SK-N-SH (cell line): ENCODE measurements at regions not wholly inside any gene's neighbourhood (a gene's known extent, or its start where the extent isn't known, plus 50 kb on each side); places are given as distances from the start of the nearest gene placed in this dataset.

ENCODE experiments used
- CTCF ChIA-PET: fragments of 300-600, 350-600 bp; formaldehyde crosslinking; extraction: SDS; loops from one replicate; lab custom pipeline; 2021; lab: Yijun Ruan, JAX
- POLR2A ChIA-PET: fragments of 350-600 bp; sonication (Branson Sonifier 250); formaldehyde crosslinking; extraction: SDS; loops from one replicate; lab custom pipeline; 2020; ENCODE audit warnings: antibody characterized with exemption, inconsistent platforms; lab: Yijun Ruan, JAX
- DNase-seq: peaks from one replicate; pipeline ENCODE4 v3.0.0; 2012
- H2AFZ ChIP-seq: fragments of 200-600 bp; sonication (generic); 2 replicates; pipeline ENCODE4 v1.8.1; 2016; ENCODE audit warnings: antibody characterized with exemption, mild to moderate bottlenecking, low read depth
- H3F3A ChIP-seq: fragments of 200-600 bp; sonication (generic); replicated peaks from 2 replicates; pipeline ENCODE3; 2016; ENCODE audit warnings: antibody characterized with exemption, mild to moderate bottlenecking; ENCODE audit not compliant: insufficient read depth
- H3K27ac ChIP-seq, 2 experiments: fragments of 200-500 bp in 1 of 2; fragments of 200-600 bp in 1 of 2; sonication (Bioruptor generic) in 1 of 2; sonication (generic), shearing (Covaris generic) in 1 of 2; 2 replicates each; pipeline versions ENCODE4 v1.5.1 to v1.6.1; 2014 to 2016; ENCODE audit warnings: low read depth in 2 of 2, inconsistent platforms in 1 of 2, low read length in 1 of 2, mild to moderate bottlenecking in 1 of 2, mixed read lengths in 1 of 2
- H3K27me3 ChIP-seq: fragments of 200-600 bp; sonication (generic), shearing (Covaris generic); 2 replicates; pipeline ENCODE4 v1.6.1; 2016; ENCODE audit warnings: mixed run types; ENCODE audit not compliant: insufficient read depth
- H3K36me3 ChIP-seq, 2 experiments: fragments of 200-500 bp in 1 of 2; fragments of 200-600 bp in 1 of 2; sonication (Bioruptor generic) in 1 of 2; sonication (generic) in 1 of 2; replicated peaks in 1 of 2; 2 replicates each; pipeline versions ENCODE3 to v1.5.1; 2014 to 2016; ENCODE audit warnings: low read length in 1 of 2, mild to moderate bottlenecking in 1 of 2; ENCODE audit not compliant: insufficient read depth in 2 of 2, control insufficient read depth in 1 of 2
- H3K4me1 ChIP-seq, 2 experiments: fragments of 200-500 bp in 1 of 2; fragments of 200-600 bp in 1 of 2; sonication (Bioruptor generic) in 1 of 2; sonication (generic), shearing (Covaris generic) in 1 of 2; 2 replicates each; pipeline versions ENCODE4 v1.5.1 to v1.6.1; 2014 to 2016; ENCODE audit warnings: low read depth in 1 of 2, low read length in 1 of 2, mixed run types in 1 of 2; ENCODE audit not compliant: insufficient read depth in 2 of 2, control insufficient read depth in 1 of 2
- H3K4me2 ChIP-seq: fragments of 200-600 bp; sonication (generic), shearing (Covaris generic); 2 replicates; pipeline ENCODE4 v1.6.1; 2017; ENCODE audit warnings: mixed run types
- H3K4me3 ChIP-seq, 2 experiments: fragments of 200-500 bp in 1 of 2; fragments of 200-600 bp in 1 of 2; sonication (Bioruptor generic) in 1 of 2; sonication (generic), shearing (Covaris generic) in 1 of 2; 2 replicates each; pipeline versions ENCODE4 v1.5.1 to v1.8.1; 2014 to 2016; ENCODE audit warnings: low read depth in 2 of 2, inconsistent platforms in 1 of 2, low read length in 1 of 2, mild to moderate bottlenecking in 1 of 2, mixed read lengths in 1 of 2, moderate library complexity in 1 of 2
- H3K79me2 ChIP-seq: fragments of 200-600 bp; sonication (generic); 2 replicates; pipeline ENCODE4 v1.8.1; 2017; ENCODE audit warnings: mild to moderate bottlenecking; ENCODE audit not compliant: insufficient read depth
- H3K9ac ChIP-seq: fragments of 200-600 bp; sonication (generic); 2 replicates; pipeline ENCODE4 v1.6.1; 2017; ENCODE audit warnings: mixed run types
- H3K9me2 ChIP-seq: fragments of 200-600 bp; sonication (generic); 2 replicates; pipeline ENCODE4 v1.6.1; 2017; ENCODE audit warnings: mixed run types
- H3K9me3 ChIP-seq: fragments of 200-600 bp; sonication (generic); 2 replicates; pipeline ENCODE4 v1.6.1; 2017; ENCODE audit warnings: mixed run types, mild to moderate bottlenecking, moderate library complexity
- H4K20me1 ChIP-seq: fragments of 200-600 bp; sonication (generic); 2 replicates; pipeline ENCODE4 v1.6.1; 2017; ENCODE audit warnings: mild to moderate bottlenecking, mixed run types; ENCODE audit not compliant: insufficient read depth
- CHD2 ChIP-seq: fragments of 150-350 bp; IDR thresholded peaks from 2 replicates; pipeline ENCODE4 v1.6.1; 2018; ENCODE audit warnings: low read length; ENCODE audit not compliant: partially characterized antibody
- CTCF ChIP-seq: fragments of 200-600 bp; sonication (generic); IDR thresholded peaks from 2 replicates; pipeline ENCODE4 v1.6.1; 2017; ENCODE audit warnings: antibody characterized with exemption, mild to moderate bottlenecking, moderate library complexity
- ELF1 ChIP-seq: IDR thresholded peaks from 2 replicates; pipeline ENCODE4 v1.4.0; 2012
- GATA2 ChIP-seq: sonication (generic); formaldehyde crosslinking; IDR thresholded peaks from 2 replicates; pipeline ENCODE4 v1.5.0; 2020; ENCODE audit warnings: mild to moderate bottlenecking, missing genetic modification reagents
- MEF2A ChIP-seq: IDR thresholded peaks from 2 replicates; pipeline ENCODE4 v1.4.0; 2012; ENCODE audit warnings: low read depth, borderline replicate concordance
- NFIC ChIP-seq: IDR thresholded peaks from 2 replicates; pipeline ENCODE4 v1.4.0; 2012; ENCODE audit warnings: borderline replicate concordance
- POLR2AphosphoS5 ChIP-seq: IDR thresholded peaks from 2 replicates; pipeline ENCODE4 v1.6.1; 2012; ENCODE audit warnings: low read depth, low read length
- RCOR1 ChIP-seq: fragments of 150-350 bp; IDR thresholded peaks from 2 replicates; pipeline ENCODE4 v1.6.1; 2017; ENCODE audit warnings: antibody characterized with exemption, low read length
- RFX5 ChIP-seq: IDR thresholded peaks from 2 replicates; pipeline ENCODE4 v1.6.1; 2012; ENCODE audit warnings: mild to moderate bottlenecking, improper control_type of control experiment, low read length
- SIN3A ChIP-seq: IDR thresholded peaks from 2 replicates; pipeline ENCODE4 v1.6.1; 2012; ENCODE audit warnings: low read depth, mild to moderate bottlenecking, low read length, moderate library complexity, borderline replicate concordance
- TAF1 ChIP-seq: IDR thresholded peaks from 2 replicates; pipeline ENCODE4 v1.6.1; 2012; ENCODE audit warnings: low read depth, mild to moderate bottlenecking, low read length, moderate library complexity, borderline replicate concordance
- USF1 ChIP-seq: IDR thresholded peaks from 2 replicates; pipeline ENCODE4 v1.4.0; 2012; ENCODE audit warnings: low read depth, borderline replicate concordance
- YY1 ChIP-seq: IDR thresholded peaks from 2 replicates; pipeline ENCODE4 v1.4.0; 2012; ENCODE audit warnings: low read depth, mild to moderate bottlenecking
- WGBS: methylation state at CpG from one replicate; pipeline ENCODE4 v1.1.6; 2017; ENCODE audit warnings: low lambda C conversion rate; 5-methylcytosine and 5-hydroxymethylcytosine counted together
- TF ChIP-seq, protein P1 (sequence below): IDR thresholded peaks from 2 replicates; pipeline ENCODE4 v1.4.0; 2012; ENCODE audit warnings: low read depth
- TF ChIP-seq, protein P2 (sequence below): IDR thresholded peaks from 2 replicates; pipeline ENCODE4; 2012
- TF ChIP-seq, protein P3 (sequence below): fragments of 150-350 bp; IDR thresholded peaks from 2 replicates; pipeline ENCODE4 v1.6.1; 2016; ENCODE audit warnings: mild to moderate bottlenecking, low read depth, low read length
- TF ChIP-seq, protein P4 (sequence below): IDR thresholded peaks from 2 replicates; pipeline ENCODE4 v1.6.1; 2012; ENCODE audit warnings: mild to moderate bottlenecking, low read depth, low read length, moderate library complexity

GRCh38 chr16:47905771-47906170, 250.0 kb downstream of the ABCC12 start:
- H3F3A ChIP-seq, result no peaks in the 10 kb centered on the region
- no peak overlapping the region for H3K4me2 ChIP-seq
- no peaks in the 10 kb centered on the region for H3K9me2 ChIP-seq
- H3K79me2 ChIP-seq, result no peaks in the 10 kb centered on the region
- TF ChIP-seq, protein P1, sequence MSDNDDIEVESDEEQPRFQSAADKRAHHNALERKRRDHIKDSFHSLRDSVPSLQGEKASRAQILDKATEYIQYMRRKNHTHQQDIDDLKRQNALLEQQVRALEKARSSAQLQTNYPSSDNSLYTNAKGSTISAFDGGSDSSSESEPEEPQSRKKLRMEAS, result no peak
- TF ChIP-seq GATA2 (CRISPR knock-in tag) (no peak), CHD2 (no peak), RCOR1 (no peak), USF1 (no peak), MEF2A (no peak)
- H3K36me3 ChIP-seq, result no peaks in the 10 kb centered on the region
- ChIA-PET POLR2A (no interaction called here), CTCF (interaction anchor here (1.4 kb wide), 1 partner anchor 762 kb away, joined by 4 read pairs; the partner anchor contains the start of gene NETO2)
- WGBS, result 20% methylated on average over 3 of the region's 3 CpGs
- DNase-seq, result no peak
- H2AFZ ChIP-seq, result no peak overlapping the region
- H3K9me3 ChIP-seq, result no peaks in the 10 kb centered on the region
- H3K4me1 ChIP-seq, result no peaks in the 10 kb centered on the region
- no peaks in the 10 kb centered on the region for H4K20me1 ChIP-seq
- H3K27me3 ChIP-seq, result no peaks in the 10 kb centered on the region
- H3K27ac ChIP-seq, result no peak overlapping the region
- H3K9ac ChIP-seq, result no peak overlapping the region
- no peak overlapping the region for H3K4me3 ChIP-seq

GRCh38 chr16:47904691-47905090, 251.1 kb downstream of the ABCC12 start:
- Histone ChIP-seq H3K27me3 (no peaks in the 10 kb centered on the region), H3K27ac (no peak overlapping the region), H3K4me1 (no peaks in the 10 kb centered on the region), H3F3A (no peaks in the 10 kb centered on the region), H4K20me1 (no peaks in the 10 kb centered on the region), H3K4me2 (no peak overlapping the region), H2AFZ (no peak overlapping the region), H3K9me3 (no peaks in the 10 kb centered on the region), H3K79me2 (no peaks in the 10 kb centered on the region), H3K4me3 (no peak overlapping the region), H3K9me2 (no peaks in the 10 kb centered on the region), H3K9ac (no peak overlapping the region), H3K36me3 (no peaks in the 10 kb centered on the region)
- 60% methylated on average over 6 of the region's 6 CpGs for WGBS
- POLR2A ChIA-PET, result no interaction called here
- no peak for DNase-seq
- CTCF ChIA-PET, result interaction anchor here (1.4 kb wide), 1 partner anchor 761 kb away, joined by 4 read pairs; the partner anchor contains the start of gene NETO2
- TF ChIP-seq NFIC, result no peak
- TF ChIP-seq YY1, result no peak
- TF ChIP-seq, protein P1, result no peak
- no peak for TF ChIP-seq MEF2A
- TF ChIP-seq, protein P2, sequence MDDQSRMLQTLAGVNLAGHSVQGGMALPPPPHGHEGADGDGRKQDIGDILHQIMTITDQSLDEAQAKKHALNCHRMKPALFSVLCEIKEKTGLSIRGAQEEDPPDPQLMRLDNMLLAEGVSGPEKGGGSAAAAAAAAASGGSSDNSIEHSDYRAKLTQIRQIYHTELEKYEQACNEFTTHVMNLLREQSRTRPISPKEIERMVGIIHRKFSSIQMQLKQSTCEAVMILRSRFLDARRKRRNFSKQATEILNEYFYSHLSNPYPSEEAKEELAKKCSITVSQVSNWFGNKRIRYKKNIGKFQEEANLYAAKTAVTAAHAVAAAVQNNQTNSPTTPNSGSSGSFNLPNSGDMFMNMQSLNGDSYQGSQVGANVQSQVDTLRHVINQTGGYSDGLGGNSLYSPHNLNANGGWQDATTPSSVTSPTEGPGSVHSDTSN, result no peak
- TF ChIP-seq, protein P3, sequence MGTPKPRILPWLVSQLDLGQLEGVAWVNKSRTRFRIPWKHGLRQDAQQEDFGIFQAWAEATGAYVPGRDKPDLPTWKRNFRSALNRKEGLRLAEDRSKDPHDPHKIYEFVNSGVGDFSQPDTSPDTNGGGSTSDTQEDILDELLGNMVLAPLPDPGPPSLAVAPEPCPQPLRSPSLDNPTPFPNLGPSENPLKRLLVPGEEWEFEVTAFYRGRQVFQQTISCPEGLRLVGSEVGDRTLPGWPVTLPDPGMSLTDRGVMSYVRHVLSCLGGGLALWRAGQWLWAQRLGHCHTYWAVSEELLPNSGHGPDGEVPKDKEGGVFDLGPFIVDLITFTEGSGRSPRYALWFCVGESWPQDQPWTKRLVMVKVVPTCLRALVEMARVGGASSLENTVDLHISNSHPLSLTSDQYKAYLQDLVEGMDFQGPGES, result no peak
- no peak for TF ChIP-seq ELF1
- TF ChIP-seq SIN3A, result no peak
- TF ChIP-seq USF1, result no peak
- no peak for TF ChIP-seq TAF1
- TF ChIP-seq, protein P4, sequence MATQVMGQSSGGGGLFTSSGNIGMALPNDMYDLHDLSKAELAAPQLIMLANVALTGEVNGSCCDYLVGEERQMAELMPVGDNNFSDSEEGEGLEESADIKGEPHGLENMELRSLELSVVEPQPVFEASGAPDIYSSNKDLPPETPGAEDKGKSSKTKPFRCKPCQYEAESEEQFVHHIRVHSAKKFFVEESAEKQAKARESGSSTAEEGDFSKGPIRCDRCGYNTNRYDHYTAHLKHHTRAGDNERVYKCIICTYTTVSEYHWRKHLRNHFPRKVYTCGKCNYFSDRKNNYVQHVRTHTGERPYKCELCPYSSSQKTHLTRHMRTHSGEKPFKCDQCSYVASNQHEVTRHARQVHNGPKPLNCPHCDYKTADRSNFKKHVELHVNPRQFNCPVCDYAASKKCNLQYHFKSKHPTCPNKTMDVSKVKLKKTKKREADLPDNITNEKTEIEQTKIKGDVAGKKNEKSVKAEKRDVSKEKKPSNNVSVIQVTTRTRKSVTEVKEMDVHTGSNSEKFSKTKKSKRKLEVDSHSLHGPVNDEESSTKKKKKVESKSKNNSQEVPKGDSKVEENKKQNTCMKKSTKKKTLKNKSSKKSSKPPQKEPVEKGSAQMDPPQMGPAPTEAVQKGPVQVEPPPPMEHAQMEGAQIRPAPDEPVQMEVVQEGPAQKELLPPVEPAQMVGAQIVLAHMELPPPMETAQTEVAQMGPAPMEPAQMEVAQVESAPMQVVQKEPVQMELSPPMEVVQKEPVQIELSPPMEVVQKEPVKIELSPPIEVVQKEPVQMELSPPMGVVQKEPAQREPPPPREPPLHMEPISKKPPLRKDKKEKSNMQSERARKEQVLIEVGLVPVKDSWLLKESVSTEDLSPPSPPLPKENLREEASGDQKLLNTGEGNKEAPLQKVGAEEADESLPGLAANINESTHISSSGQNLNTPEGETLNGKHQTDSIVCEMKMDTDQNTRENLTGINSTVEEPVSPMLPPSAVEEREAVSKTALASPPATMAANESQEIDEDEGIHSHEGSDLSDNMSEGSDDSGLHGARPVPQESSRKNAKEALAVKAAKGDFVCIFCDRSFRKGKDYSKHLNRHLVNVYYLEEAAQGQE, result no peak
- no peak for TF ChIP-seq POLR2AphosphoS5
- TF ChIP-seq CTCF, result no peak
- no peak for TF ChIP-seq RFX5
- no peak for TF ChIP-seq GATA2 (CRISPR knock-in tag)
